Caco-2 (cell line): ENCODE measurements at regions not wholly inside any gene's neighbourhood (a gene's known extent, or its start where the extent isn't known, plus 50 kb on each side); places are given as distances from the start of the nearest gene placed in this dataset.

Source experiments
- BruUV-seq: library from RNA; stranded (reverse); fragments of 400-500 nt; replicated peaks from 2 replicates; lab custom pipeline; 2021; lab: Mats Ljungman, UMichigan
- CTCF ChIA-PET: fragments of 300-600 bp; sonication (Branson Sonifier 250); formaldehyde crosslinking; loops from one replicate; lab custom pipeline; 2022; ENCODE audit warnings: antibody characterized with exemption; lab: Charles Lee
- POLR2A ChIA-PET: fragments of 300-600 bp; sonication (Branson Sonifier 250); formaldehyde crosslinking; loops from one replicate; lab custom pipeline; 2022; ENCODE audit warnings: antibody characterized with exemption; lab: Charles Lee
- DNase-seq, 2 experiments: peaks; one replicate each; pipeline versions ENCODE4 v3.0.0 to v3.0.0-alpha.2; 2020 to 2022
- H3K27me3 ChIP-seq: replicated peaks from 2 replicates; pipeline ENCODE4 v1.6.0; 2011; ENCODE audit warnings: low read length; ENCODE audit not compliant: control insufficient read depth, insufficient read depth
- H3K36me3 ChIP-seq: 2 replicates; pipeline ENCODE4 v1.5.1; 2011; ENCODE audit warnings: low read length; ENCODE audit not compliant: control insufficient read depth, insufficient read depth
- H3K4me1 ChIP-seq: fragments of 250-450 bp; sonication (Bioruptor Pico); 2 replicates; pipeline ENCODE4 v1.5.1; 2020; ENCODE audit warnings: mild to moderate bottlenecking
- H3K4me3 ChIP-seq: 2 replicates; pipeline ENCODE4 v1.5.1; 2011; ENCODE audit warnings: low read depth, mild to moderate bottlenecking, control low read depth, low read length
- H3K9me3 ChIP-seq: fragments of 250-450 bp; sonication (Bioruptor Pico); 2 replicates; pipeline ENCODE4 v1.5.1; 2020; ENCODE audit warnings: mild to moderate bottlenecking, moderate library complexity
- H3K27ac Mint-ChIP-seq: one replicate; pipeline ENCODE4 v1.8.0; 2022; ENCODE audit warnings: mixed read lengths; ENCODE audit not compliant: unreplicated experiment
- H3K27me3 Mint-ChIP-seq: one replicate; pipeline ENCODE4 v1.8.0; 2022; ENCODE audit warnings: mixed read lengths; ENCODE audit not compliant: insufficient read depth, unreplicated experiment
- H3K36me3 Mint-ChIP-seq: one replicate; pipeline ENCODE4 v1.8.0; 2022; ENCODE audit warnings: mild to moderate bottlenecking, mixed read lengths; ENCODE audit not compliant: insufficient read depth, unreplicated experiment
- H3K4me1 Mint-ChIP-seq: one replicate; pipeline ENCODE4 v1.8.0; 2022; ENCODE audit warnings: low read depth, mixed read lengths; ENCODE audit not compliant: unreplicated experiment
- H3K4me3 Mint-ChIP-seq: one replicate; pipeline ENCODE4 v1.8.0; 2022; ENCODE audit warnings: mild to moderate bottlenecking, moderate library complexity, mixed read lengths; ENCODE audit not compliant: unreplicated experiment
- H3K9me3 Mint-ChIP-seq: one replicate; pipeline ENCODE4 v1.8.0; 2022; ENCODE audit warnings: mixed read lengths; ENCODE audit not compliant: unreplicated experiment
- intact Hi-C: fragments of 100-400 bp; cut with micrococcal nuclease; formaldehyde crosslinking; loops from one replicate; pipeline ENCODE4 v1.10.0; 2022; ENCODE audit not compliant: unreplicated experiment
- TF ChIP-seq, protein P1 (sequence below), 2 experiments: fragments of 200-600 bp in 1 of 2; IDR thresholded peaks; 1 replicate in 1 of 2; 2 replicates in 1 of 2; pipeline versions ENCODE4 v1.5.1 to v1.8.0; 2011 to 2022; ENCODE audit warnings: antibody characterized with exemption in 1 of 2, control low read depth in 1 of 2, inconsistent platforms in 1 of 2, low read depth in 1 of 2, low read length in 1 of 2, mild to moderate bottlenecking in 1 of 2, moderate library complexity in 1 of 2; ENCODE audit not compliant: insufficient read depth in 1 of 2, severe bottlenecking in 1 of 2, unreplicated experiment in 1 of 2

DNA sequence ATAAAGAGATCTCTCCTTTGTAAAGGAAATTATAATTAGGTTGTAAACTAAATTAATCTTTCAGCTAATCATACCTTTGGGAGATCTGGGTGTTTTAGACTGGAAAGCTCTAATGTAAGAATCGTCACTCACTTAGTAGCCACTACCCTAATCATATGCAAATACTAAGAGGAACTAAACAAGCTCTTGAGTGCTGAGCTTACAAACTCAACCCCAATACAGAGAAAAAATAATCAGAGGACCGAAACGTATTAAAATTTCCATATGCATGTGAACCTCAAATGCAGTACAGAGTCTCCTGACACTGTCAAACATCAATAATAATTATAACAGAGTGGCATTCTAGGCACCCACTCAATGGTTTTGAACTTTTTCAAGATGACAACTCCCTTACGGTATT, 235.3 kb upstream of the FOXN3 start:
- Histone ChIP-seq H3K4me1 (no peaks in the 10 kb centered on the region), H3K4me3 (no peak overlapping the region), H3K27me3 (no peaks in the 10 kb centered on the region), H3K36me3 (no peaks in the 10 kb centered on the region), H3K9me3 (0 out of 2 replicates have a peak, but pooled peaks cover 4% of the 10 kb centered on the region)
- H3K27ac Mint-ChIP-seq = no peak overlapping the region
- H3K4me3 Mint-ChIP-seq = no peak overlapping the region
- intact Hi-C loops = no loop called here
- DNase-seq = no peak
- H3K4me1 Mint-ChIP-seq = no peaks in the 10 kb centered on the region
- H3K27me3 Mint-ChIP-seq = no peaks in the 10 kb centered on the region
- POLR2A ChIA-PET = no interaction called here
- CTCF ChIA-PET = no interaction called here
- BruUV-seq = no TSS peak
- no peaks in the 10 kb centered on the region for H3K36me3 Mint-ChIP-seq
- peaks cover 13% of the 10 kb centered on the region for H3K9me3 Mint-ChIP-seq
- TF ChIP-seq, protein P1, sequence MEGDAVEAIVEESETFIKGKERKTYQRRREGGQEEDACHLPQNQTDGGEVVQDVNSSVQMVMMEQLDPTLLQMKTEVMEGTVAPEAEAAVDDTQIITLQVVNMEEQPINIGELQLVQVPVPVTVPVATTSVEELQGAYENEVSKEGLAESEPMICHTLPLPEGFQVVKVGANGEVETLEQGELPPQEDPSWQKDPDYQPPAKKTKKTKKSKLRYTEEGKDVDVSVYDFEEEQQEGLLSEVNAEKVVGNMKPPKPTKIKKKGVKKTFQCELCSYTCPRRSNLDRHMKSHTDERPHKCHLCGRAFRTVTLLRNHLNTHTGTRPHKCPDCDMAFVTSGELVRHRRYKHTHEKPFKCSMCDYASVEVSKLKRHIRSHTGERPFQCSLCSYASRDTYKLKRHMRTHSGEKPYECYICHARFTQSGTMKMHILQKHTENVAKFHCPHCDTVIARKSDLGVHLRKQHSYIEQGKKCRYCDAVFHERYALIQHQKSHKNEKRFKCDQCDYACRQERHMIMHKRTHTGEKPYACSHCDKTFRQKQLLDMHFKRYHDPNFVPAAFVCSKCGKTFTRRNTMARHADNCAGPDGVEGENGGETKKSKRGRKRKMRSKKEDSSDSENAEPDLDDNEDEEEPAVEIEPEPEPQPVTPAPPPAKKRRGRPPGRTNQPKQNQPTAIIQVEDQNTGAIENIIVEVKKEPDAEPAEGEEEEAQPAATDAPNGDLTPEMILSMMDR (IDR thresholded peaks at IDR 0.05; ENCODE audit: insufficient read depth in 1 of 2, low read depth in 1 of 2, low read length in 1 of 2, severe bottlenecking in 1 of 2, unreplicated experiment in 1 of 2) = no peak

DNA sequence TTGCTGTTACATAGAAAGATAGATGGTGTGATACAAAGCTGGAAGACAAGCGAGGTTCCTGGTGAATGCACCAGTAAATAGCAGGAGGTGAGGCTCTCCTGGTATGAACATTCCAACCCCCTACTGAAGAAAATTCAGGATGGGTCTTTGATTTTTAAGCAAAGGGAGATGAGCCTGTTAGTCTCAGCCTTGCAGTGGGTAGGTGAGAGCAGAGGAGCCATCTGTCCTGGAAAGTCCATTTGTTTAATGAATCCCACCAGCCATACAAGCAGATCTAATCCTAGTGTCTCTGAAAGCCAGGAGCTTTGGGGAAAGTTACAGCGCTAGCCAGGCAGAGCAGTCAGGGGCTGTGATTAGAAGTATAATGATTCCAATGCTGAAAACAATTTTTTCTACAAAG, 234.8 kb upstream of the FOXN3 start:
- TF ChIP-seq, protein P1 (IDR thresholded peaks at IDR 0.05; ENCODE audit: insufficient read depth in 1 of 2, low read depth in 1 of 2, low read length in 1 of 2, severe bottlenecking in 1 of 2, unreplicated experiment in 1 of 2) = no peak
- Histone ChIP-seq H3K36me3 (no peaks in the 10 kb centered on the region), H3K9me3 (no peaks in the 10 kb centered on the region), H3K27me3 (no peaks in the 10 kb centered on the region), H3K4me1 (no peaks in the 10 kb centered on the region), H3K4me3 (no peak overlapping the region)
- H3K27ac Mint-ChIP-seq = no peak overlapping the region
- peaks cover 7% of the 10 kb centered on the region for H3K9me3 Mint-ChIP-seq
- ChIA-PET CTCF (no interaction called here), POLR2A (no interaction called here)
- H3K36me3 Mint-ChIP-seq = no peaks in the 10 kb centered on the region
- no TSS peak for BruUV-seq
- no peak overlapping the region for H3K4me3 Mint-ChIP-seq
- intact Hi-C loops = no loop called here
- no peak for DNase-seq
- H3K4me1 Mint-ChIP-seq = no peaks in the 10 kb centered on the region
- H3K27me3 Mint-ChIP-seq = no peaks in the 10 kb centered on the region

GRCh38 chr14:89650077-89650978, 233.3 kb upstream of the FOXN3 start:
- intact Hi-C loops = no loop called here
- no peaks in the 10 kb centered on the region for H3K9me3 ChIP-seq
- no TSS peak for BruUV-seq
- no peaks in the 10 kb centered on the region for H3K36me3 ChIP-seq
- TF ChIP-seq, protein P1 (IDR thresholded peaks at IDR 0.05; ENCODE audit: insufficient read depth in 1 of 2, low read depth in 1 of 2, low read length in 1 of 2, severe bottlenecking in 1 of 2, unreplicated experiment in 1 of 2) = no peak
- DNase-seq = no peak
- Mint-ChIP-seq H3K36me3 (no peaks in the 10 kb centered on the region), H3K27me3 (no peaks in the 10 kb centered on the region), H3K27ac (no peak overlapping the region), H3K4me3 (no peak overlapping the region), H3K4me1 (no peaks in the 10 kb centered on the region), H3K9me3 (no peaks in the 10 kb centered on the region)
- no peaks in the 10 kb centered on the region for H3K4me1 ChIP-seq
- ChIA-PET POLR2A (no interaction called here), CTCF (no interaction called here)
- H3K4me3 ChIP-seq = no peak overlapping the region
- H3K27me3 ChIP-seq = no peaks in the 10 kb centered on the region
